ENCODE measurements at regions not wholly inside any gene's neighbourhood (a gene's known extent, or its start where the extent isn't known, plus 50 kb on each side); places are given as distances from the start of the nearest gene placed in this dataset.

- no peak for TF ChIP-seq POLR2AphosphoS5 (IDR thresholded peaks at IDR 0.05; ENCODE audit: low read depth, low read length)
- TF ChIP-seq CTCF (IDR thresholded peaks at IDR 0.05) = no peak
Measured at GRCh38 chr3:20406611-20407011, 220.6 kb upstream of the SGO1 start.

All from Panc1 (cell line).